HUES48 (cell line): ENCODE measurements at regions not wholly inside any gene's neighbourhood (a gene's known extent, or its start where the extent isn't known, plus 50 kb on each side); places are given as distances from the start of the nearest gene placed in this dataset.
"Not testable (repeated sequence)": the region's sequence is repeated elsewhere in the genome, so short reads cannot be mapped to it uniquely, and the experiment has no call there.

Source experiments
- H3K27ac ChIP-seq: one replicate; pipeline ENCODE4 v1.7.0; 2013; ENCODE audit warnings: low read depth, low read length, inconsistent platforms
- H3K27me3 ChIP-seq: 2 replicates; pipeline ENCODE4 v1.6.1; 2013; ENCODE audit warnings: mild to moderate bottlenecking, low read length; ENCODE audit not compliant: control insufficient read depth, insufficient read depth
- H3K36me3 ChIP-seq: 2 replicates; pipeline ENCODE4 v1.6.1; 2013; ENCODE audit warnings: low read length; ENCODE audit not compliant: control insufficient read depth, insufficient read depth
- H3K4me1 ChIP-seq: 2 replicates; pipeline ENCODE4 v1.6.1; 2013; ENCODE audit warnings: mild to moderate bottlenecking, low read length; ENCODE audit not compliant: control insufficient read depth, insufficient read depth
- H3K4me3 ChIP-seq: 2 replicates; pipeline ENCODE4 v1.5.1; 2013; ENCODE audit warnings: mild to moderate bottlenecking, low read depth, low read length
- H3K9ac ChIP-seq: 2 replicates; pipeline ENCODE4 v1.6.1; 2013; ENCODE audit warnings: mild to moderate bottlenecking, low read depth, low read length, moderate library complexity
- H3K9me3 ChIP-seq: 2 replicates; pipeline ENCODE4 v1.6.1; 2013; ENCODE audit warnings: low read length; ENCODE audit not compliant: control insufficient read depth, insufficient read depth

GRCh38 chr10:55943403-55943802 is 417.7 kb downstream of the ZWINT start:
- Histone ChIP-seq H3K27me3 (no peaks in the 10 kb centered on the region), H3K4me3 (no peak overlapping the region), H3K9ac (no peak overlapping the region), H3K9me3 (no peaks in the 10 kb centered on the region), H3K36me3 (no peaks in the 10 kb centered on the region), H3K27ac (no peak overlapping the region), H3K4me1 (peaks cover 8% of the 10 kb centered on the region; the same call in 1 of the 2 replicates)

GRCh38 chr10:55929291-55929690 is 431.8 kb downstream of the ZWINT start:
- Histone ChIP-seq H3K4me3 (no peak overlapping the region), H3K9me3 (no peaks in the 10 kb centered on the region), H3K9ac (no peak overlapping the region), H3K27me3 (no peaks in the 10 kb centered on the region), H3K36me3 (no peaks in the 10 kb centered on the region), H3K27ac (no peak overlapping the region), H3K4me1 (no peaks in the 10 kb centered on the region)

GRCh38 chr10:55899472-55900147 is 461.4 kb downstream of the ZWINT start:
- H3K4me1 ChIP-seq, H3K9me3 ChIP-seq, H3K36me3 ChIP-seq, H3K27me3 ChIP-seq, H3K9ac ChIP-seq, H3K27ac ChIP-seq: not testable (repeated sequence)
- peak overlapping the region; percentile 54 for H3K4me3 ChIP-seq

DNA sequence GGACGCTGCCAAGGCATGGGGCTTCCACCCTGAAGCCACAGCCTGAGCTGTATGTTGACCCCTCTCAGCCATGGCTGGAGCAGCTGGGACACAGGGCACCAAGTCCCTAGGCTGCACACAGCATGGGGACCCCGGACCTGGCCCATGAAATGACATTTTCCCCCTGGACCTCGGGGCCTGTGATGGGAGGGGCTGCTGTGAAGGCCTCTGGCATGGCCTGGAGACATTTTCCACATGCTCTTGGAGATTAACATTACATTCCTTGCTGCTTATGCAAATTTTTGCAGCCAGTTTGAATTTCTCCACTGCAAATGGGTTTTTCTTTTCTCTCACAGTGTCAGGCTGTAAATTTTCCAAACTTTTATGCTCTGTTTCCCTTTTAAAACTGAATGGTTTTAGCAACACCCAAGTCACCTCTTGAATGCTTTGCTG is 463.6 kb downstream of the ZWINT start:
- H3K27me3 ChIP-seq: no peaks in the 10 kb centered on the region
- no peaks in the 10 kb centered on the region for H3K36me3 ChIP-seq
- no peak overlapping the region for H3K9ac ChIP-seq
- H3K9me3 ChIP-seq: no peaks in the 10 kb centered on the region
- no peak overlapping the region for H3K4me3 ChIP-seq
- H3K27ac ChIP-seq: peak overlapping the region; percentile 28
- H3K4me1 ChIP-seq: peaks cover 7% of the 10 kb centered on the region; the same call in 1 of the 2 replicates

DNA sequence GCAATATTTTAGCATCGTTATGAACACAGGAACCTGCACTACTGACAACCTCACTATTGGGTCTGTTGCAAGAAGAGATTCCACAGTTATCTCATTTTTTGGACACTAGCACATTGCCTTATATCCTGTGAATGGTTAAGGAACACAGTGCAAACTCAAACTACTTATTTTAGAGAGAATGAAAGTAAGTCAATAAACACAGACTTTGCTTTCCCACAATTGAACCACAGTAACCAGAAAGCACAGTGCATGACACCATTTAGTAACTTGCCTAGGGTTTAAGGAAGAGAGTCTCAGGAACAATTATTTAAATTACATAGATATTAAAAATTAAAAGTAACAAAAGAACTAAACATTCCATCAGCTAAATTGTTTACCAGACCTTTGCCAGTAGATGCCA is 468.8 kb downstream of the ZWINT start:
- Histone ChIP-seq H3K9ac (no peak overlapping the region), H3K9me3 (no peaks in the 10 kb centered on the region), H3K4me1 (0 out of 2 replicates have a peak, but pooled peaks cover 2% of the 10 kb centered on the region), H3K4me3 (no peak overlapping the region), H3K36me3 (no peaks in the 10 kb centered on the region), H3K27ac (no peak overlapping the region), H3K27me3 (no peaks in the 10 kb centered on the region)

DNA sequence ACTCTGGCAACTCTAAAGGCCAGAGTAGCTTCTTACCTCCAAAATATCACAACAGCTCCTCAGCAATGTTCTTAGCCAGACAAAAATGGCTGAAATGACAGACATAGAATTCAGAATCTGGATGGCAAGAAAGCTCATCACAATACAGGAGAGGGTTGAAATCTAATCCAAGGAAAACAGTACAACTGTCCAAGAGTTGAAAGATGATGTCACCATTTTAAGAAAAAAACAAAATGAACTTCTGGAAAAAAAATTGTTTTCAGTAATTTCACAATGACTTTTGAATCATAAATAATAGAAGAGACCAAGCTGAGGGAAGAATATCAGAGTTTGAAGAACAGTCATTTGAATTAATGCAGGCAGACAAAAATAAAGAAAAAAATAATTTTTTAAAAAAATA is 479.5 kb downstream of the ZWINT start:
- Histone ChIP-seq H3K9me3 (no peaks in the 10 kb centered on the region), H3K4me3 (no peak overlapping the region), H3K4me1 (no peaks in the 10 kb centered on the region), H3K9ac (no peak overlapping the region), H3K27ac (no peak overlapping the region), H3K36me3 (no peaks in the 10 kb centered on the region), H3K27me3 (no peaks in the 10 kb centered on the region)

GRCh38 chr10:55873485-55873884 is 487.6 kb downstream of the ZWINT start:
- no peaks in the 10 kb centered on the region for H3K9me3 ChIP-seq
- no peak overlapping the region for H3K9ac ChIP-seq
- no peak overlapping the region for H3K27ac ChIP-seq
- H3K36me3 ChIP-seq: no peaks in the 10 kb centered on the region
- no peak overlapping the region for H3K4me3 ChIP-seq
- H3K27me3 ChIP-seq: no peaks in the 10 kb centered on the region
- H3K4me1 ChIP-seq: no peaks in the 10 kb centered on the region

GRCh38 chr10:55870186-55870585 is 490.9 kb downstream of the ZWINT start:
- H3K4me1 ChIP-seq: no peaks in the 10 kb centered on the region
- no peaks in the 10 kb centered on the region for H3K9me3 ChIP-seq
- no peaks in the 10 kb centered on the region for H3K36me3 ChIP-seq
- H3K27me3 ChIP-seq: no peaks in the 10 kb centered on the region
- no peak overlapping the region for H3K4me3 ChIP-seq
- no peak overlapping the region for H3K9ac ChIP-seq
- H3K27ac ChIP-seq: no peak overlapping the region

GRCh38 chr10:55867848-55868247 is 493.2 kb downstream of the ZWINT start:
- Histone ChIP-seq H3K36me3 (no peaks in the 10 kb centered on the region), H3K4me3 (no peak overlapping the region), H3K27me3 (no peaks in the 10 kb centered on the region), H3K27ac (no peak overlapping the region), H3K4me1 (no peaks in the 10 kb centered on the region), H3K9ac (no peak overlapping the region), H3K9me3 (no peaks in the 10 kb centered on the region; the same call in 1 of the 2 replicates)

- no peak overlapping the region for H3K27ac ChIP-seq
- H3K4me1 ChIP-seq: 0 out of 2 replicates have a peak, but pooled peaks cover 4% of the 10 kb centered on the region
- H3K9ac ChIP-seq: no peak overlapping the region
- H3K9me3 ChIP-seq: peaks cover 10% of the 10 kb centered on the region; the same call in 1 of the 2 replicates
- H3K4me3 ChIP-seq: no peak overlapping the region
- H3K36me3 ChIP-seq: no peaks in the 10 kb centered on the region
- H3K27me3 ChIP-seq: no peaks in the 10 kb centered on the region
Observed at GRCh38 chr10:55858730-55859129, 502.3 kb downstream of the ZWINT start.

DNA sequence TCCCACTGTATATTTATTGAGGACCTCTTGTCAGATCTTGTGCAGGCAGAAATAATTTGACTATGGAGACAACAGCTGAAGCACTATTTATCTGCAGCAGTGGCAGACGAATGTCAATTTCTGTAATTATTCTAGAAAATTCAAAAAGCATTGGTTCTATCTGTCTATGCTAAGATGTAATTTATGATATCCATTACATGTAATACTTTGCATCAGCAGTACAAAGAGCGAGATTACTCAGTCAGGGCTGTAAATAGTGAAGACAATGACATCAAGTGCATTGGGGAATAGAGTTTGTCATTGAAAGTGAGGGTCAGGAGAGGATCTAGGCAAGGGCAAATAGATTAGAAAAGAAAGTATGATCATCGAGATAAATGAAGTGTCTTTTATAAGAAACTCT is 508.2 kb downstream of the ZWINT start:
- Histone ChIP-seq H3K27me3 (no peaks in the 10 kb centered on the region), H3K4me1 (0 out of 2 replicates have a peak, but pooled peaks cover 4% of the 10 kb centered on the region), H3K9ac (no peak overlapping the region), H3K9me3 (no peaks in the 10 kb centered on the region), H3K27ac (no peak overlapping the region), H3K4me3 (no peak overlapping the region), H3K36me3 (no peaks in the 10 kb centered on the region)
